ENCODE measurements at regions not wholly inside any gene's neighbourhood (a gene's known extent, or its start where the extent isn't known, plus 50 kb on each side); places are given as distances from the start of the nearest gene placed in this dataset.

DNA sequence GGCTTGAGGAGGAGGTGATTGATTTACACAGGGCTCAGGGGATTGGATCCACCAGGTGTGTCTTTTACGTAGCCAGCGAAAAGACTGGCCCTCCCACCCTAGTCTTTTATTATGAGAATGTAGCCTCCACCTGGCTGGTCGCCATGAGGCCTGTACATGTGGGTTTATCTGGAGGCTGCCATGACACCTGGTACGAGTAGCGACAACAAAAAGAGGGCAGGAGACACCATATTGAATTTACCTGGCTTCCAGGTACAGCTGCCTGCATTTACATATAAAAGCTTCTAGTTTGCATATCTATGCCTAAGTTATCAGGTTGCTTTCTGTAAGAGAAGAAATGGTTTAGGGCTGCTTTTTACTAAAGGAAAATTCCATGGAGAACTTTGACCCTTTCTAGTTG is 1173.7 kb upstream of the SEMA6A start:
- Histone ChIP-seq H3K9me3 (no peaks in the 10 kb centered on the region), H3K36me3 (no peaks in the 10 kb centered on the region), H3K4me3 (no peak overlapping the region)

DNA sequence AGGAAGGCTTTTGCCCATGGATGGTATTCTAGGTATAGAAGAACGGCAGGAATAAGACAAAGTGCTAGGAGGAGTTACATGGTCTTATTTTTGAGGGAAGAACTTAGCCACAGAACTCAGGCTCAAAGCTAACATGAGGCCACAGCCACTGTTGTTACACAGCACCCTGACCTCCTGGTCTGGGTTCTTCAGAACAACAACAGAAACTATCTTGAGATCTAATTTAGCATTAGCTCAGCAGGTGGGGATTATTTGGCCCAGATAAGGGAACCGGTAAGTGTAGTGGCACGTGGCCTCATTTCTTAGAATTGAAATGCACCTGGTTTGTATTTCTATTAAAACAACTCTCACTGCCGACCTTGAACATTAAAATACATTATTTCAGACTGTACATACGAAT is 1168.7 kb upstream of the SEMA6A start:
- no peak for DNase-seq
- Histone ChIP-seq H3K4me3 (no peak overlapping the region), H3K27ac (no peak overlapping the region), H3K36me3 (no peaks in the 10 kb centered on the region), H3K4me1 (no peaks in the 10 kb centered on the region), H3K9me3 (no peaks in the 10 kb centered on the region), H3K27me3 (no peaks in the 10 kb centered on the region)
- no peak for TF ChIP-seq POLR2A (IDR thresholded peaks at IDR 0.05)
- TF ChIP-seq, protein P1, sequence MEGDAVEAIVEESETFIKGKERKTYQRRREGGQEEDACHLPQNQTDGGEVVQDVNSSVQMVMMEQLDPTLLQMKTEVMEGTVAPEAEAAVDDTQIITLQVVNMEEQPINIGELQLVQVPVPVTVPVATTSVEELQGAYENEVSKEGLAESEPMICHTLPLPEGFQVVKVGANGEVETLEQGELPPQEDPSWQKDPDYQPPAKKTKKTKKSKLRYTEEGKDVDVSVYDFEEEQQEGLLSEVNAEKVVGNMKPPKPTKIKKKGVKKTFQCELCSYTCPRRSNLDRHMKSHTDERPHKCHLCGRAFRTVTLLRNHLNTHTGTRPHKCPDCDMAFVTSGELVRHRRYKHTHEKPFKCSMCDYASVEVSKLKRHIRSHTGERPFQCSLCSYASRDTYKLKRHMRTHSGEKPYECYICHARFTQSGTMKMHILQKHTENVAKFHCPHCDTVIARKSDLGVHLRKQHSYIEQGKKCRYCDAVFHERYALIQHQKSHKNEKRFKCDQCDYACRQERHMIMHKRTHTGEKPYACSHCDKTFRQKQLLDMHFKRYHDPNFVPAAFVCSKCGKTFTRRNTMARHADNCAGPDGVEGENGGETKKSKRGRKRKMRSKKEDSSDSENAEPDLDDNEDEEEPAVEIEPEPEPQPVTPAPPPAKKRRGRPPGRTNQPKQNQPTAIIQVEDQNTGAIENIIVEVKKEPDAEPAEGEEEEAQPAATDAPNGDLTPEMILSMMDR (IDR thresholded peaks at IDR 0.05): no peak

More for the DNA sequence above, 1173.7 kb upstream of the SEMA6A start:
- Histone ChIP-seq H3K4me1 (no peaks in the 10 kb centered on the region), H3K27ac (no peak overlapping the region), H3K27me3 (no peaks in the 10 kb centered on the region)
- no peak for DNase-seq
- TF ChIP-seq, protein P1 (IDR thresholded peaks at IDR 0.05): no peak
- no peak for TF ChIP-seq POLR2A (IDR thresholded peaks at IDR 0.05)

DNA sequence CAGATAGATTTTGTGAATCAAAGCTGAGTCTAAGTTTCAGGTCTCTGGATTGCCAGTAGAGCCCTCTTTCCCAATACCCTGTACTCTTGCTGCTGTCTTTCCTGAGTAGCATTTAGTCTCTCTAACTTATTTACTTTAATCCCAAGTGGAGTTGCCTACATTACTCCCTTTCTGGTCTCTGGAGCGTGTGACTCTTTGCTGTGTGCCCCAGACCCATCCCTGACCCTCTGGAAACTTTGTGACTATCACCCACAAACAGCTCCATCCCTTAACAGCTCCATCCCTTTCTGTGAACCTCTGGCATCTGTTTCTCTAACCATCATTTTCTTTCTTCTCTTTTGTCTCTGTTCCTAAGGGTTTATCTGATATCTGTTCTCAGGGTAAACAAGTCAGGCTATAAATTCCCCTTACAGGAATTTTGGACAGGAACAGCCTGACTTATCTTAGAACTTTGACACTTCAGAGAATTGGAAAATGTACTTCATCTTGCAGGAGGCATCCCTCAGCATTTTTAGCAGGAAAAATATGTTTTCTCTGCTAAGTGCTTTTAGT is 1167.1 kb upstream of the SEMA6A start:
- Histone ChIP-seq H3K4me1 (no peaks in the 10 kb centered on the region), H3K27ac (no peak overlapping the region), H3K9me3 (no peaks in the 10 kb centered on the region), H3K27me3 (no peaks in the 10 kb centered on the region), H3K4me3 (no peak overlapping the region), H3K36me3 (no peaks in the 10 kb centered on the region)
- no peak for DNase-seq
- no peak for TF ChIP-seq POLR2A (IDR thresholded peaks at IDR 0.05)
- TF ChIP-seq, protein P1 (IDR thresholded peaks at IDR 0.05): no peak

DNA sequence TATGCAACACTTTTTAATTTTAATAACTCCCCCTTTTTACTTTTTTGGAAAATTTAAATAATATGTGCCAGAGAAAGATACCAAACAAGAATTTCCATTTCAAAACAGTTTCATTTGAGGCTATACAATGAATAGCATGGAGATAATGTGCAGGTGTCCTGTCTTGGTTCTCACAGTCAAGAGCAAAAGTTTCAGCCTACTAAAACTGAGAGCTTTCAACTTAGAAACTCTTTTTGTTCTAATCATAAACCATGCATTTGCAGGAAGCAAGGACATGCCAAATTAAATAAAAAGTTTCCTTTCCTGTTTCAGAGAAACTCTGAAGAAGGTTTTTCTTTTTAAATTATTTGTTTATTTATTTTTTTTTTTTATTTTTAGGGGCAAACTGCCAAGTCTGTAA is 1165.6 kb upstream of the SEMA6A start:
- H3K9me3 ChIP-seq: no peaks in the 10 kb centered on the region
- no peak overlapping the region for H3K27ac ChIP-seq
- no peaks in the 10 kb centered on the region for H3K4me1 ChIP-seq
- no peaks in the 10 kb centered on the region for H3K36me3 ChIP-seq
- no peaks in the 10 kb centered on the region for H3K27me3 ChIP-seq
- H3K4me3 ChIP-seq: no peak overlapping the region
- DNase-seq: no peak
- no peak for TF ChIP-seq POLR2A (IDR thresholded peaks at IDR 0.05)
- TF ChIP-seq, protein P1 (IDR thresholded peaks at IDR 0.05): no peak

- H3K27me3 ChIP-seq: no peaks in the 10 kb centered on the region
- H3K4me3 ChIP-seq: no peak overlapping the region
- H3K36me3 ChIP-seq: no peaks in the 10 kb centered on the region
- H3K27ac ChIP-seq: no peak overlapping the region
- no peak for TF ChIP-seq POLR2A (IDR thresholded peaks at IDR 0.05)
- TF ChIP-seq, protein P1 (IDR thresholded peaks at IDR 0.05): no peak
- DNase-seq: no peak
- H3K9me3 ChIP-seq: no peaks in the 10 kb centered on the region
- no peaks in the 10 kb centered on the region for H3K4me1 ChIP-seq
Observed at GRCh38 chr5:117738571-117738970, 1163.9 kb upstream of the SEMA6A start.

GRCh38 chr5:117736698-117737097 is 1162.1 kb upstream of the SEMA6A start:
- Histone ChIP-seq H3K36me3 (no peaks in the 10 kb centered on the region), H3K9me3 (no peaks in the 10 kb centered on the region), H3K4me3 (no peak overlapping the region), H3K27me3 (no peaks in the 10 kb centered on the region), H3K27ac (no peak overlapping the region), H3K4me1 (no peaks in the 10 kb centered on the region)
- TF ChIP-seq, protein P1 (IDR thresholded peaks at IDR 0.05): no peak
- no peak for TF ChIP-seq POLR2A (IDR thresholded peaks at IDR 0.05)
- DNase-seq: no peak

Measured in Peyer's patch (tissue), 4 donors.